Right lobe of liver (tissue), 6 donors: ENCODE measurements at regions not wholly inside any gene's neighbourhood (a gene's known extent, or its start where the extent isn't known, plus 50 kb on each side); places are given as distances from the start of the nearest gene placed in this dataset.

Source experiments
- ATAC-seq, 4 donors: fragments of 200-7000 bp; cut with Tn5 transposase; one replicate each; pipeline ENCODE4 v1.9.1; 2020; ENCODE audit warnings: mild to moderate bottlenecking in 4 of 4, moderate library complexity in 4 of 4
- DNase-seq, 3 donors: peaks; one replicate each; pipeline ENCODE4 v3.0.0-alpha.2; 2020
- H3K27ac ChIP-seq, 3 donors: fragments of 200-600 bp; one replicate each; pipeline ENCODE4 v1.8.0; 2022
- H3K27me3 ChIP-seq, 2 donors: fragments of 200-600 bp; one replicate each; pipeline ENCODE4 v1.8.0; 2022
- H3K36me3 ChIP-seq, 4 donors: fragments of 200-600 bp; sonication (generic) in 1 of 4; one replicate each; pipeline versions ENCODE4 v1.5.1 to v1.8.0; 2017 to 2022; ENCODE audit warnings: control low read depth in 1 of 4
- H3K4me1 ChIP-seq, 4 donors: fragments of 200-600 bp; sonication (generic) in 1 of 4; one replicate each; pipeline versions ENCODE4 v1.5.1 to v1.8.0; 2017 to 2022; ENCODE audit warnings: control low read depth in 1 of 4
- H3K4me3 ChIP-seq, 3 donors: fragments of 200-600 bp; one replicate each; pipeline ENCODE4 v1.8.0; 2022
- H3K9me3 ChIP-seq, 4 donors: fragments of 200-600 bp; sonication (generic) in 1 of 4; one replicate each; pipeline versions ENCODE4 v1.5.1 to v1.8.0; 2017 to 2022; ENCODE audit warnings: control low read depth in 1 of 4
- CTCF ChIP-seq, 4 donors: fragments of 200-600 bp in 3 of 4; fragments of 450-650 bp in 1 of 4; IDR thresholded peaks; one replicate each; pipeline versions ENCODE4 v1.5.1 to v1.8.0; 2016 to 2022; ENCODE audit warnings: antibody characterized with exemption in 4 of 4, mild to moderate bottlenecking in 2 of 4
- POLR2A ChIP-seq: fragments of 450-650 bp; IDR thresholded peaks from one replicate; pipeline ENCODE4 v1.6.1; 2017; ENCODE audit warnings: antibody characterized with exemption, mild to moderate bottlenecking
- WGBS: methylation state at CpG from one replicate; pipeline ENCODE4 v1.1.6; 2018; ENCODE audit warnings: low coverage, low lambda C conversion rate; ENCODE audit not compliant: insufficient coverage; ENCODE audit errors: missing lambda C conversion rate; 5-methylcytosine and 5-hydroxymethylcytosine counted together
- intact Hi-C, 2 donors: fragments of 100-400 bp; cut with DNase I; formaldehyde crosslinking; loops; one replicate each; pipeline versions ENCODE4 v1.11.2 to v1.14.1; 2022
- donor health status: DM: no; HTN: yes; CAD: no.
- donor health status: DM: no; HTN: no; CAD: no.
- donor health status: DM: no; HTN: no; CAD: no.
- donor health status: DM: no; HTN: yes; CAD: no.
- donor health status: DM: no; HTN: yes; CAD: no.

DNA sequence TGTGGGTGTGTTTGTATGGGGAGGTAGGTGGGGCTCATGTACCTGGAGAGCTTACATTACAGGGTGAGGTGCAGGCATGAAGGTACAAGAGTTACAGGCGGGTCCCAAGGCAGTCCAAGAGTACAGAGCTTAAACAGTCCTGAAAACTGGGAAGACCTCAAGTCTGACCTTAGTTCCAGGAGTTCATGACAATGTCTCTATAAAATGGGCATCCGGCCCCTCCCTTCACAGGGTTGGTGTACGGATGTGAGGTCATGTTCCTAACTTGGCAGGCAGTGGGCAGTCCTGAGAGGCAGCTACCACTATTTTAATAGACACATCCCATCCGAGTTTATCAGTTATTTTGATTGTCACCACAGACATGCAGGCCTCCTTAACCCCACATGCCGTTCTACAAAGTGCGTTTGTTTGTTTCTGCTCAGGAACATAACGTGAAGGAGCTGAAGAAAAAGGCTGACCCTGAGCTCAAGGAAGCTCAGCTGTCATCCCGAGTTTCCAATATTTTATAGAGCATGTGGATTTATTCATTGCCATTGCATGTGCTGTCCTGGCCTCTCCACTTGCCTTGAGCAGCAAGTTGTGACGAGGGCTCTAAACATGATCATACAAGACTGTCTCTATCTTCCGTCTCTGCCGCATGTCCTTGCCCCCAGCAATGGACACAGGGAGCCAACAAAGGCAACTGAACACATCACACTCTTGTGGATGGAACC, 647.5 kb upstream of the IGFBP3 start:
- TF ChIP-seq POLR2A (no peak), CTCF (IDR thresholded peaks at IDR 0.05) (no peak)
- Histone ChIP-seq H3K27ac (no peak overlapping the region), H3K4me1 (no peaks in the 10 kb centered on the region), H3K27me3 (no peaks in the 10 kb centered on the region), H3K9me3 (no peaks in the 10 kb centered on the region), H3K4me3 (no peak overlapping the region), H3K36me3 (no peaks in the 10 kb centered on the region)
- peak in 2 of 4 donors; percentile 41 to 44 for ATAC-seq
- no peak for DNase-seq
- intact Hi-C loops, result no loop called here
- 69% methylated on average over 10 of the region's 11 CpGs for WGBS

DNA sequence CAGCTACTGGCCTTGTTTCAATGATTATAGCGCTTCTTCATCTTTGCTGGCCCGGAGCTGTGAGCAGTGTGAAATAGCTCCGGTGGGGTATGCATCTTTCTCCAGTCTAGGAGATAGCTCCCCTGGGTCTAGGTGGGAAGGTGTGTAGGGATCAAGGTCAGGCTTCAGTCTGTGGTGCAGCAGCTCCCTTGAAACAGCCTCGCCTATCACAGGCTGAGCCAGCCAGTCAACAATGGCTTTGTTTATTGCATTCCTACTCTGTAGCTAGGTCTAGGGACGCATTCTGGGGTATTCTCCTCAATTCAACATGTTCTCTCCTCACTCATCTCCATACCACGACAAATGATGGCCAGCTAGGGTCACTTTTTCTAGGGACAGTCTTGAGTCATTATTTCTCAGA, 646.8 kb upstream of the IGFBP3 start:
- 87% methylated on average over 4 of the region's 6 CpGs for WGBS
- Histone ChIP-seq H3K4me3 (no peak overlapping the region), H3K27ac (no peak overlapping the region), H3K4me1 (no peaks in the 10 kb centered on the region), H3K27me3 (no peaks in the 10 kb centered on the region), H3K9me3 (no peaks in the 10 kb centered on the region), H3K36me3 (no peaks in the 10 kb centered on the region)
- DNase-seq, result no peak
- no peak for ATAC-seq
- TF ChIP-seq CTCF (IDR thresholded peaks at IDR 0.05), result no peak
- no peak for TF ChIP-seq POLR2A
- intact Hi-C loops, result no loop called here

DNA sequence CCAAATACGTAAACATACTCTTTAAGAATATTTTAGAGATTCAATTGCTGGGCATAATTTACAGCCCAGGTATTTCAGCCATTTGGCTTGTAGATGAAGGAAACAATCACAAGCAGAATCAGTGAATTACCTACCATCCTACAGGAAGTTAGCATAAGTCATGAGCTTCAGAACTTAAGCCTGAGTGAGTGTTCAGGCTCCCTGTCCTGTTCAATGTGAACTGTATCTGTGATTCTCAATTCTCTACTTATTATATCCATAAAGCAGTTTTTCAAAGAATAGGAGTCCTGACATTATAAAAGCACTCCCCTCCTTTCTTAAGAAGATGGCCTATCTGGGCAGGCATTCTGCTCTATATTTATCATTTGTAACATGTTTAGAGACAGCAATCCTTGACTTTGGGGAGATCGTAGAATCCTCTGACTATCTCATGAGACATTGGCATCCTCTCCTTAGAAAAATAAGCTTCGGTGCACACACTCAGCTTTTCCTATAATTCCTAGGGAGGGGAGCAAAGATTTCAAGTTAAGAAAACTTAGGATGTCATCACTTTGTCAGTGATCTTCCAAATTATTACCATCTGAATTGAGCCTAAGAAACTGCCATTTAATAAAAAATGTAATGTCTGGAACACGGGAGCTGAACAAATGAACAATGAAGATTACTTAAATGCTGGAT, 645.2 kb upstream of the IGFBP3 start:
- Histone ChIP-seq H3K27me3 (no peaks in the 10 kb centered on the region), H3K36me3 (no peaks in the 10 kb centered on the region), H3K27ac (no peak overlapping the region), H3K4me3 (no peak overlapping the region), H3K4me1 (no peaks in the 10 kb centered on the region), H3K9me3 (no peaks in the 10 kb centered on the region)
- no peak for DNase-seq
- no peak for TF ChIP-seq POLR2A
- TF ChIP-seq CTCF (IDR thresholded peaks at IDR 0.05), result no peak
- intact Hi-C loops, result no loop called here
- 90% methylated on average over 4 of the region's 4 CpGs for WGBS
- ATAC-seq, result no peak

DNA sequence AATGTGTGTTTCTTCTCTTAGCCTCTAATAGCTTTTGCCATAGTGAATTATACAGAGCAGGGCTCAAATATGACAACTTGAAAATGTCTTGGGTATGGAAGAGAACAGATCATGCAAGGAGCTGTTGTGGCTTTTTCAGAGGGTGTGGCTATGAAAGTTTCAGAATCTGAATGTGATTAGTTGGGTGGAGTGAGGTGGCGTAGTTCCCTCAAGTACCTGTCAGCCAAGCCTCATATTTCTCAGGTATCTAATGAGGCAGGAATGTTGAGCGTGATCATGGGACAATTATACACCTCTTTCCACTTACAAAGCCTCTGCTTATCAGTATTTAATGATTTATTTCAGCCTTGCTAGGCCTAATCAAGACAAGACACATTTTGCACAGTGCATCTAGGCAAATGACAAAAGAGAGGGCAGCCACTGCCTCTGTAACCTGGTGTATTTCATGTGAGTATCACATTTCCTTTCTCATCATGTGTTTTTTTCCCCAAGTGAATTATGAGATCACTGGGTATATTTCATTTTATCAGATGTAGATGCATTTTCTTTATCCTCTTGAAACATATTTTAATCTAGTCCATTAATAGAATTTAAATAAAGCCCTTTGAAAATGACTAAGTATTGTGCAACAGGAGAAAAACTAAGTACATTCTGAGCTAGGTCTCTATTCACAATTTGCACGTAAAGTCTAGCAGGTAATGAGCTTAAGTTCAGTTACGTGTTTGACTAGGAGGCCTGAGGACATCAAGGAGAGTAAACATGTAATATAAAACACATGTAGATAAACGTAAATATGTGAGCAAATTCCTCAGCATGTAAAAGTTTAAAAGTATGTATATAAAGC, 644.4 kb upstream of the IGFBP3 start:
- Histone ChIP-seq H3K9me3 (no peaks in the 10 kb centered on the region), H3K36me3 (no peaks in the 10 kb centered on the region), H3K27ac (no peak overlapping the region), H3K27me3 (no peaks in the 10 kb centered on the region), H3K4me3 (no peak overlapping the region), H3K4me1 (no peaks in the 10 kb centered on the region)
- TF ChIP-seq POLR2A, result no peak
- TF ChIP-seq CTCF (IDR thresholded peaks at IDR 0.05), result no peak
- intact Hi-C loops, result no loop called here
- WGBS, result 81% methylated on average over 5 of the region's 5 CpGs
- no peak for DNase-seq
- ATAC-seq, result no peak
